Testis (tissue), 2 donors: ENCODE measurements at regions not wholly inside any gene's neighbourhood (a gene's known extent, or its start where the extent isn't known, plus 50 kb on each side); places are given as distances from the start of the nearest gene placed in this dataset.

Source experiments
- DNase-seq: peaks from one replicate; pipeline ENCODE4 v3.0.0-alpha.2; 2019
- H3K27ac ChIP-seq, 2 donors: fragments of 200-600 bp; sonication (generic); one replicate each; pipeline ENCODE4 v1.5.1; 2019
- H3K27me3 ChIP-seq: fragments of 200-600 bp; sonication (generic); one replicate; pipeline ENCODE4 v1.5.1; 2019
- H3K36me3 ChIP-seq: fragments of 200-600 bp; sonication (generic); one replicate; pipeline ENCODE4 v1.5.1; 2017; ENCODE audit warnings: low read depth; ENCODE audit errors: missing control alignments
- H3K4me1 ChIP-seq: fragments of 200-600 bp; sonication (generic); one replicate; pipeline ENCODE4 v1.5.1; 2019
- H3K4me3 ChIP-seq, 2 donors: fragments of 200-600 bp; sonication (generic); one replicate each; pipeline ENCODE4 v1.5.1; 2017 to 2019
- H3K9me3 ChIP-seq: fragments of 200-600 bp; sonication (generic); one replicate; pipeline ENCODE4 v1.5.1; 2017
- POLR2A ChIP-seq: fragments of 450-650 bp; IDR thresholded peaks from one replicate; pipeline ENCODE4 v1.6.1; 2017; ENCODE audit warnings: antibody characterized with exemption, mild to moderate bottlenecking, moderate library complexity
- WGBS, 2 donors: methylation state at CpG; one replicate each; pipeline ENCODE4 v1.1.5; 2018; 5-methylcytosine and 5-hydroxymethylcytosine counted together
- intact Hi-C: fragments of 100-400 bp; cut with DNase I; formaldehyde crosslinking; loops from one replicate; pipeline ENCODE4 v1.15.1; 2023; ENCODE audit warnings: low total_unique reads
- TF ChIP-seq, protein P1 (sequence below), 3 experiments: fragments of 450-650 bp in 2 of 3; fragments of 200-600 bp in 1 of 3; sonication (generic) in 1 of 3; IDR thresholded peaks; one replicate each; pipeline ENCODE4 v1.5.1; 2016 to 2019; ENCODE audit warnings: antibody characterized with exemption in 3 of 3, mild to moderate bottlenecking in 2 of 3, moderate library complexity in 1 of 3

DNA sequence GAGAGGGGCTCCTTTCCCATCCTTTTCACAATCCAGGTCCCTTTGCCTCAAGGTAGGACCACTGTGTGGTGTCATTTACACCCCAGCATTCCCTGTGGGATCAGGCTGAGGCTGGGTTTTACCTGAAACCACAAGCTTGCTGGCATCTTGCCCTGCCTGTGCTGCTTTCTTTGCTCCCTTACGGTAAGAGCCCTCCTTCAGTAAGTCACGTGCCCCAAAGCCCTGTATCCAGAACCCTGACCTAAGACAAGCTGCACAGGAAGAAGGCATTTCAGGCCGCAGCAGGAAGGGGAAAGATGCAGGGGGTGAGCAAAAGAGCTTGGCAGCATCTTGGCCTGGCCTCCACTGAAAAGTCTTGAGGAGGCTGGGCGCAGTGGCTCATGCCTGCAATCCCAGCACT lies 58.4 kb downstream of the KLHDC7A start:
- TF ChIP-seq POLR2A, result no peak
- TF ChIP-seq, protein P1, sequence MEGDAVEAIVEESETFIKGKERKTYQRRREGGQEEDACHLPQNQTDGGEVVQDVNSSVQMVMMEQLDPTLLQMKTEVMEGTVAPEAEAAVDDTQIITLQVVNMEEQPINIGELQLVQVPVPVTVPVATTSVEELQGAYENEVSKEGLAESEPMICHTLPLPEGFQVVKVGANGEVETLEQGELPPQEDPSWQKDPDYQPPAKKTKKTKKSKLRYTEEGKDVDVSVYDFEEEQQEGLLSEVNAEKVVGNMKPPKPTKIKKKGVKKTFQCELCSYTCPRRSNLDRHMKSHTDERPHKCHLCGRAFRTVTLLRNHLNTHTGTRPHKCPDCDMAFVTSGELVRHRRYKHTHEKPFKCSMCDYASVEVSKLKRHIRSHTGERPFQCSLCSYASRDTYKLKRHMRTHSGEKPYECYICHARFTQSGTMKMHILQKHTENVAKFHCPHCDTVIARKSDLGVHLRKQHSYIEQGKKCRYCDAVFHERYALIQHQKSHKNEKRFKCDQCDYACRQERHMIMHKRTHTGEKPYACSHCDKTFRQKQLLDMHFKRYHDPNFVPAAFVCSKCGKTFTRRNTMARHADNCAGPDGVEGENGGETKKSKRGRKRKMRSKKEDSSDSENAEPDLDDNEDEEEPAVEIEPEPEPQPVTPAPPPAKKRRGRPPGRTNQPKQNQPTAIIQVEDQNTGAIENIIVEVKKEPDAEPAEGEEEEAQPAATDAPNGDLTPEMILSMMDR (IDR thresholded peaks at IDR 0.05), result no peak
- H3K9me3 ChIP-seq, result no peaks in the 10 kb centered on the region
- intact Hi-C loops, result no loop called here
- 63 to 70% methylated on average over 4 of the region's 4 CpGs for whole genome bisulfite sequencing, 2 donors
- H3K4me3 ChIP-seq, result no peak overlapping the region
- DNase-seq, result no peak
- H3K36me3 ChIP-seq, result no peaks in the 10 kb centered on the region
- H3K27ac ChIP-seq, result no peak overlapping the region
- no peaks in the 10 kb centered on the region for H3K27me3 ChIP-seq
- H3K4me1 ChIP-seq, result peaks cover 4% of the 10 kb centered on the region

DNA sequence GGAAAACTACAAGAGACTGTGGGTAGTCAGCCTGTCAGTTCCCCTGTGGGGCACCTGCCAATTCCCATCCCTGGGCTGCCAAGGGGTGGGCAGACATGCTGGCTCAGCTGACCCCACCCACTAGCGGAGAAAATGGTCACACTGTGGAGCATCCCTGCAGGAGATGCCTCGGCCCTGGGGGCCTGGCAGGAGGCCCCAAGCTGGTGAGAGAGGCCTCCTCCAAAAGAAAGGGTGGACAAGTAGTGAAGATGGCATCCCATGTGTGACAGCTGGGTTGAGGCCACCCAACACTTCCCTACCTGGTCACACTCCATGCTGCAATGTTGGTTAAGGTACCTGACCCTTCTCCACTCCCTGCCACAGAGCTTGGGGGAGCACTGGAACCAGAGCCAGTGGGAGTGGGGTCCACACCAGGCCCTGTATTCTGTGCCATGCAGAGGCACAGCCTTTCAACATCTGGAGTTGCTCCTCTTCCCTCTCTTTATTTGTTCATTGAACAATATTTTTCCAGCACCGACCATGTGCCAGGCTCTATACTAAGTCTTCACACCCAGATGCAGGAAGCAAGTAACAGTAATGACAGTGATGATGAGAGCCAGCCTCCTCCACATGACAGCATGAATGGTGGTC lies 59.5 kb downstream of the KLHDC7A start:
- Histone ChIP-seq H3K9me3 (no peaks in the 10 kb centered on the region), H3K27me3 (no peaks in the 10 kb centered on the region), H3K4me1 (no peaks in the 10 kb centered on the region), H3K27ac (no peak overlapping the region), H3K36me3 (no peaks in the 10 kb centered on the region), H3K4me3 (no peak overlapping the region)
- 74 to 82% methylated on average over 3 of the region's 3 CpGs for WGBS, 2 donors
- intact Hi-C loops, result no loop called here
- TF ChIP-seq POLR2A, result no peak
- TF ChIP-seq, protein P1 (IDR thresholded peaks at IDR 0.05), result no peak
- no peak for DNase-seq

DNA sequence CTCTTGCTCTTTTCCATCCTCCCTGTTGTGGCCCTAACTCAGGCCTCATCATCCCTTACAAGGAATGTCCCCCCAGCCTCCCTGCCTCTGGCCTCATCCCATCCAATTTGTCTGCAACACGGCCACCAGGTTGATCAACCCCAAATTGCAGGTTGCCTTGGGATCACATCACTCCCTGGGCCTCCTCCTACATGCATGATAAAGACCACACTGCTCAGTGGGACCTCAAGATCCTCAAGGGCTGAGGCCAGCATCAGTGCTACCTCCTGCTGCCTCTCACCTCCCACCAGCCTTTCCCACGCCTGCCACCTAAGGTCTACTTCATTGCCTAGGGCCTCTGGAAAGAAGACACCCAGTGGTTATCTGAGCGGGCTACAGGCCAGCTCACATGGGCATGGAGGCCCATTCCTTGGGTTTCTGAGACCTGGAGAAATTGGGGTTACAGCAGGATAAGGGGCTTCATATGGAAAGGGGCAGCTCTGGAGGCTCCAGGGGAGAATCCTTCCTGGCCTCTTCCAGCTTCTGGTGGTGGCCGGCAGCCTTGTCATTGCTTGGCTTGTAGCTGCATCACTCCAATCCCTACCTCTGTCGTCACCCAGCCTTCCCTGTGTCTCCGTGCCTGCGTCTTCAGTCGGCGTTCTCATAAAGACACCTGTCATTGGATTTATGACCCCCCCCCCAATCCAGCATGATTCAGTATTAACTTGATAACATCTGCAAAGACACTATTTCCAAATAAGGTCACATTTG lies 60.5 kb downstream of the KLHDC7A start:
- no peaks in the 10 kb centered on the region for H3K9me3 ChIP-seq
- no peak overlapping the region for H3K4me3 ChIP-seq
- no peak for DNase-seq
- intact Hi-C loops, result no loop called here
- TF ChIP-seq, protein P1 (IDR thresholded peaks at IDR 0.05), result no peak
- TF ChIP-seq POLR2A, result no peak
- H3K36me3 ChIP-seq, result no peaks in the 10 kb centered on the region
- no peaks in the 10 kb centered on the region for H3K4me1 ChIP-seq
- WGBS, 2 donors, result 85 to 92% methylated on average over 9 of the region's 9 CpGs
- no peaks in the 10 kb centered on the region for H3K27me3 ChIP-seq
- H3K27ac ChIP-seq, result no peak overlapping the region

DNA sequence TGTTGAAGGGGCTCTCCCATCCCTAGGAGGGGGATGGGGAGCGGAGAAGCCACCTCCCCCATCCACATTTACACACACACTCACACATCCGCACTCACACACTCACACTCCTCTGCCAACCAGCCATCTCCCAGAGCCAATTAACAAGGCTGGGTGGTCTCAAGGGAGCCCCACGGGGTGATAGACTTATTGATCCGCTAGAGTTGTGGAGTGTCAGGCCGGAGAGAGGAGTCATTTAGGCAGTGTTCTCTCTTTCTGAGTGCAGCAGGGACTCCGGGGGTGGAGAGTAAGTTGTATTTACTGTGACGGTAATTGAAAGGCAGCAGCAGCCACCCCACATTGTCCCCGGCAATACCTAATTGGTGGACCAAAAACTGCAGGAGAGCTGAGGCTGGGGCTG lies 61.6 kb downstream of the KLHDC7A start:
- no peak for TF ChIP-seq POLR2A
- TF ChIP-seq, protein P1 (IDR thresholded peaks at IDR 0.05), result no peak
- 34 to 44% methylated on average over 8 of the region's 8 CpGs for WGBS, 2 donors
- Histone ChIP-seq H3K4me3 (no peak overlapping the region), H3K9me3 (no peaks in the 10 kb centered on the region), H3K36me3 (no peaks in the 10 kb centered on the region), H3K4me1 (no peaks in the 10 kb centered on the region), H3K27me3 (no peaks in the 10 kb centered on the region), H3K27ac (no peak overlapping the region)
- intact Hi-C loops, result no loop called here
- no peak for DNase-seq

DNA sequence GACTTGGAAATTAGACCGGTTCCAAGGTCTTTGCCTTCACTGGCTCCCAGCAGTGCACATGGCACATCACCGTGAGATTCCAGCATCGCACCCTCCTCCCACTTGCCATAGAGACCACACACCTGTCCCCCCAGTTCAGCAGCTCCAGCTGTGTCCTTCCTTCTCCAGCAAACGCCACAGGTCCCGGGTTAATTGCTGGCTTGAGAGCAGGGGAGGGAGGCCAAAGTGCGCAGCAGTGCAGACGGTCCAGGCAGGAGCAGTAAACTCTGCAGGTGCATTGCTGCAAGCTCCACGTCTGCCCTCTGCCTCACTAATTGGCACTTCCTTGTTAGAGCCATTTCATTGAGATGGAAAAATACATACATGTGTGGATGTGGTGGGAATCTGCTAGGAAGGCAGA lies 65.3 kb downstream of the KLHDC7A start:
- Histone ChIP-seq H3K27me3 (no peaks in the 10 kb centered on the region), H3K4me3 (no peak overlapping the region), H3K27ac (no peak overlapping the region), H3K36me3 (no peaks in the 10 kb centered on the region), H3K4me1 (no peaks in the 10 kb centered on the region), H3K9me3 (no peaks in the 10 kb centered on the region)
- TF ChIP-seq, protein P1 (IDR thresholded peaks at IDR 0.05), result no peak
- TF ChIP-seq POLR2A, result no peak
- 49 to 53% methylated on average over 5 to 8 of the region's 8 CpGs for WGBS, 2 donors
- intact Hi-C loops, result no loop called here
- DNase-seq, result no peak
